ENCODE measurements at regions not wholly inside any gene's neighbourhood (a gene's known extent, or its start where the extent isn't known, plus 50 kb on each side); places are given as distances from the start of the nearest gene placed in this dataset.

DNA sequence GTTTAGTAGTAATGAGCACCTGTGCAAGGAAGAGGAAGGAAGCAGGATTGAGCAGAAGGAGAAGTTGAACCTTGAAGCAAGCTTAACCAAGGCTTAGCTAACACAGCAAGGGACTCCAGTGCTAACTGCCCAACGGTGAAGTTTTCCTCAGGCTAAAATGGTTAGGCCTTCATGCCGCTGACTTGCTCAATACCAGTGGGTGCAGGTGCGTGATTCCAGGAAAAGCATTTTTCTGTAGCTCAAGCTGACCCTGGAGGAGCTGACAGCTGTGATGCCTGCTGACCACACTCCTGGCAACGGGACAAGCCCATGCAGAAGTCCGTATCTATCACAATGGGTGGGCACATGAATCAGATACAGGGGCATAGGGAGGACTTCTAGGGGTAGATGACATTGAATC is 76.5 kb upstream of the FGGY start:
- TF ChIP-seq POLR2AphosphoS5 (IDR thresholded peaks at IDR 0.05): no peak
- 71 to 72% methylated on average over 2 to 3 of the region's 5 CpGs for WGBS, 2 donors (ENCODE audit: low coverage in 1 of 2)
- Histone ChIP-seq H3K36me3 (no peaks in the 10 kb centered on the region), H3K27me3 (no peaks in the 10 kb centered on the region), H3K4me1 (no peaks in the 10 kb centered on the region), H3K27ac (no peak overlapping the region), H3K4me3 (no peak overlapping the region), H3K9me3 (no peaks in the 10 kb centered on the region)
- ATAC-seq: no peak

GRCh38 chr1:59223198-59223597 is 73.7 kb upstream of the FGGY start:
- Histone ChIP-seq H3K4me1 (no peaks in the 10 kb centered on the region), H3K36me3 (no peaks in the 10 kb centered on the region), H3K27me3 (no peaks in the 10 kb centered on the region), H3K4me3 (no peak overlapping the region), H3K27ac (no peak overlapping the region), H3K9me3 (no peaks in the 10 kb centered on the region)
- WGBS, 2 donors (ENCODE audit: low coverage in 1 of 2): 42 to 57% methylated on average over 2 of the region's 2 CpGs
- ATAC-seq: peak; percentile 74
- TF ChIP-seq CTCF (IDR thresholded peaks at IDR 0.05) (no peak), POLR2AphosphoS5 (IDR thresholded peaks at IDR 0.05) (no peak), EP300 (IDR thresholded peaks at IDR 0.05) (no peak), POLR2A (IDR thresholded peaks at IDR 0.05) (no peak)

- H3K27me3 ChIP-seq: no peaks in the 10 kb centered on the region
- no peaks in the 10 kb centered on the region for H3K36me3 ChIP-seq
- no peak for ATAC-seq
- WGBS, 2 donors (ENCODE audit: low coverage in 1 of 2): 41 to 57% methylated on average over 1 to 3 of the region's 3 CpGs
- H3K27ac ChIP-seq: no peak overlapping the region
- no peak for TF ChIP-seq POLR2A (IDR thresholded peaks at IDR 0.05)
- no peak for TF ChIP-seq POLR2AphosphoS5 (IDR thresholded peaks at IDR 0.05)
- TF ChIP-seq CTCF (IDR thresholded peaks at IDR 0.05): no peak
- TF ChIP-seq EP300 (IDR thresholded peaks at IDR 0.05): no peak
- no peaks in the 10 kb centered on the region for H3K9me3 ChIP-seq
- H3K4me1 ChIP-seq: peaks cover 0 to 6% (median 0%) of the 10 kb centered on the region in 3 donors
- no peak overlapping the region for H3K4me3 ChIP-seq
Measured at GRCh38 chr1:59223989-59224634, 72.8 kb upstream of the FGGY start.

- Histone ChIP-seq H3K36me3 (no peaks in the 10 kb centered on the region), H3K27ac (no peak overlapping the region), H3K27me3 (no peaks in the 10 kb centered on the region), H3K4me1 (peaks cover 0 to 20% (median 0%) of the 10 kb centered on the region in 3 donors), H3K4me3 (no peak overlapping the region), H3K9me3 (no peaks in the 10 kb centered on the region)
- no peak for ATAC-seq
- 80 to 91% methylated on average over 1 to 2 of the region's 2 CpGs for WGBS, 2 donors (ENCODE audit: low coverage in 1 of 2)
- TF ChIP-seq POLR2AphosphoS5 (IDR thresholded peaks at IDR 0.05): no peak
- no peak for TF ChIP-seq EP300 (IDR thresholded peaks at IDR 0.05)
- no peak for TF ChIP-seq CTCF (IDR thresholded peaks at IDR 0.05)
- no peak for TF ChIP-seq POLR2A (IDR thresholded peaks at IDR 0.05)
Measured at GRCh38 chr1:59225594-59226316, 71.1 kb upstream of the FGGY start.

GRCh38 chr1:59229138-59229537 is 67.8 kb upstream of the FGGY start:
- H3K27ac ChIP-seq: peak overlapping the region in 2 of 4 donors; percentile 13 to 38
- no peaks in the 10 kb centered on the region for H3K27me3 ChIP-seq
- TF ChIP-seq POLR2AphosphoS5 (IDR thresholded peaks at IDR 0.05): peak; percentile 66
- no peak for TF ChIP-seq EP300 (IDR thresholded peaks at IDR 0.05)
- no peak for TF ChIP-seq CTCF (IDR thresholded peaks at IDR 0.05)
- no peaks in the 10 kb centered on the region for H3K9me3 ChIP-seq
- ATAC-seq: peak; percentile 83
- H3K4me3 ChIP-seq: no peak overlapping the region
- no peaks in the 10 kb centered on the region for H3K36me3 ChIP-seq
- peaks cover 0 to 22% (median 0%) of the 10 kb centered on the region in 3 donors for H3K4me1 ChIP-seq
